Hematopoietic multipotent progenitor cell treated with erythropoietin and hydrocortisone succinate and interleukin-3 and kit ligand, for 15 days (in vitro differentiated cells): ENCODE measurements at regions not wholly inside any gene's neighbourhood (a gene's known extent, or its start where the extent isn't known, plus 50 kb on each side); places are given as distances from the start of the nearest gene placed in this dataset.
"Not testable (repeated sequence)": the region's sequence is repeated elsewhere in the genome, so short reads cannot be mapped to it uniquely, and the experiment has no call there.

Experiments
- DNase-seq: peaks from one replicate; pipeline ENCODE4 v3.0.0-alpha.2; 2015; ENCODE audit warnings: low spot score

GRCh38 chr9:19875291-19875920, 86.6 kb upstream of the SLC24A2 start:
- DNase-seq: no peak

GRCh38 chr9:19873188-19873587, 84.4 kb upstream of the SLC24A2 start:
- not testable (repeated sequence) for DNase-seq

GRCh38 chr9:19870988-19871387, 82.2 kb upstream of the SLC24A2 start:
- no peak for DNase-seq

- DNase-seq: no peak
Measured at GRCh38 chr9:19840953-19841352, 52.1 kb upstream of the SLC24A2 start.
